IPS-NIHi7 (cell line): ENCODE measurements at regions not wholly inside any gene's neighbourhood (a gene's known extent, or its start where the extent isn't known, plus 50 kb on each side); places are given as distances from the start of the nearest gene placed in this dataset.

Experiments
- DNase-seq: peaks from one replicate; pipeline ENCODE4 v3.0.0; 2012; ENCODE audit warnings: mixed read lengths; ENCODE audit errors: extremely low spot score

DNA sequence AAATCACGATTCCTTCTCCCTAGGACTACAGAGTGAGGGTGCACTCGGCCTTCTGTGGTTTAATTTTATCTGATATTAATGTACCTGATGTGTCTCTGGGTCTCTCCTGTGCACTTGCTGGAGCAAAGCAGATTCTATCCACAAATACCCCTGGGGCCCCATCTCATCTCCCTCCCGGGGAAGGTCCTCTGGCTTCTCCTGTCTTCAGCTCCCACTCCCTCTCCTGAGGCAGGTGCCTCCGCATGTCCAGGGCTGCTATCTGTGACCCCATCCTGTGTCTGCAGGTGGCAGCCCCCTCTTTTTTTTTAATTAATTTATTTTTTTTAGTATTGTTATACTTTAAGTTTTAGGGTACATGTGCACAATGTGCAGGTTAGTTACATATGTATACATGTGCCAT is 558.7 kb downstream of the BRD1 start:
- DNase-seq: no peak

DNA sequence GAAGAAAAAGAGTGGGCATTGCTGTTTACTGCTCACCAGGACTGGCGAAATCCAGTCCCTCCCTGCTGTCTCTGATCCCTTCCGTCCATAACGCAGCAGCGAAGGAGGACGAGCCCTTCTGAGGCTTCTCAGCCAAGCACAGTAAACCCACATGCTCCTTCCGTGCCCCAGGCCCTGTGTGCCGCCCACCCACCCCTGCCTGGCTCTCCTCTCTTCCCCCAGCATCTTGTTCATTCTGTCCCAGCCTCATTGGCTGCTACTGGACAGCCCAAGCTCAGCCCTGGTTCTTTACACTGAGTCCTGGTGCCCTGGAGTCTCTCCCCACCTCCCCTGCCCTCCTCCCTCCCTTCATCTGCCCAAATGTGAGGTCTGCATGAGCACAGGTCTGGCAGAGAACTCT is 559.7 kb downstream of the BRD1 start:
- DNase-seq: no peak

DNA sequence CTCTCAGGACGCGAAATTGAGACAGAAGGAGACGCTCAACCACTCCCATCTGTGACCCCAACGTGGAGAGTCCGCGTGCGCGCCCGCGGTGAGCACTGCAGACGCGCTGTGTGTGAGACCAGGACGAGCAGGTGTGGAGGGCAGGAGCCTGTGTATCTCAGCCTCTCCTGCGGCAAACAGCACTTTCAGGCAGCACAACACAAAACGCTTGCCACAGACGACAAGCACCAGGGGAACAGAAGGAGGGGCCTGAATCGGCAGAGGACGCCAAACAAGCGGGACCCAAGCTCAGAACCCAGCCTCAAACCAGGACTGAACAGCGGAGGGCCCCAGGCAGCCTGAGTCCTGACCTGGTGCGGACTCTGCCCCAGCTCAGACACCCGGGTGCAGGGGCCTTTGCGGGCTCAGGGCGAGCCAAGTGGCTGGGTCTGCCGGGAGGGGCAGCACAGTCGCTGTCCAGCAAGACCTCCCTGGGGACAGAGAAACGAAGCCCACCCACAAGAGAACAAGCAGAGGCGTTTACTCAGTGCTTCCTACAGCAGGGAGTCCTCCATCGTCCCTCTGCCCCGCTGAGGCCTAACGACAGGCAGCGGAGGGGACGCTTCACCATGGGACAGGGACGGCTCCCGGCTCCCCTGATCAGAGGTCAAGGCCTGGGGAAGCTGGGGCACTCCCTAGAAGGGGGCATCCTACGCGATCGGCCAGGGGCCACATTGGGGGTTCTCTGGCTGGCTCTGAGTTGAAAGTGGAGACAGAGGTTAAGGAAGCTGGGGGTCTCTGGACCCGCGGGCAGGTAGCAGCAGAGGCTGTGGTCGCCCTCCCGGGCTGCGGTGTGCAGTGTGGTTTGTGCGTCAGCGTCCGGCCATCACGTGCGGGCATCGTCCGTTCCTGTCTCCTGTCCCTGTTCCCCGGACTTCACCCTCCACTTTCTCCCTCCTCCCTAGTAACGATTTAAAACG is 560.8 kb downstream of the BRD1 start:
- peak; percentile 48 for DNase-seq

DNA sequence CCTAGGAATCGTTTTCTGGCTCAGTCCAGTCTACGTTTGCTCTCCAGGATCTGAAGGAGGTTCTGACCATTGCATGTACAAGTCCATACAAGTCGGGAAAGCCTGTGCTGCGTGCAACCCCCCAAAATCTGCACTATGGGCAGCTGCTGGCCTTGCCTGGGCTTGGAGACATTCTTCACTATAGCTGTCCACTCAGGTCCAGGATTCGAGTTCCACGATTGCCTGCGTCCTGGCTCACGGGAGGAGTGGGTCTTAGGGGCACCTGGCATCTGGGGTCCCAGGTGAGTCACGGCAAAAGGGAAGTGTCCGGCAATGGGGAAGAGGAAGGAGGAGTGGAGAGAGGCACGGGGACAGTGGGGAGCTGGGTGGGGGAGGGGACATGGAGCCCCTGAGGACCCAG is 563.0 kb downstream of the BRD1 start:
- no peak for DNase-seq

DNA sequence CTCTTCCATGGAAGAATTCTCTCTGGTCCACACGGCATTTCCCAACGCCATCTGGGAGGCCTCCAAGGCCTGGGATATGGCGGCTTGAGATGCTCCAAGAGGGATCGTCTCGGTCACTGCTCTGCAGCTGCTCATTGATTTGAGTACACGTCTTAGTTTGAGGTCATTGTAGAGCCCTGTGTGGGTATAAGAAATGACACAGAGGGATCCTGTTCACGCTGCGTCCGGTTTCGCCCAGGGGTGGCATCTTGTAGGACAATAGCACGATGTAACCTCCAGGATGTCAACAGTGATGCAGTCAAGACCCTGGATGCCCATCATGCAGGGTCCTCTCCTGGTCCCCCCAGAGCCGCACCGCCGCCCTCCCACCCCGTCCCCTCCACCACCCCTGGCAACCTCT is 564.6 kb downstream of the BRD1 start:
- no peak for DNase-seq

DNA sequence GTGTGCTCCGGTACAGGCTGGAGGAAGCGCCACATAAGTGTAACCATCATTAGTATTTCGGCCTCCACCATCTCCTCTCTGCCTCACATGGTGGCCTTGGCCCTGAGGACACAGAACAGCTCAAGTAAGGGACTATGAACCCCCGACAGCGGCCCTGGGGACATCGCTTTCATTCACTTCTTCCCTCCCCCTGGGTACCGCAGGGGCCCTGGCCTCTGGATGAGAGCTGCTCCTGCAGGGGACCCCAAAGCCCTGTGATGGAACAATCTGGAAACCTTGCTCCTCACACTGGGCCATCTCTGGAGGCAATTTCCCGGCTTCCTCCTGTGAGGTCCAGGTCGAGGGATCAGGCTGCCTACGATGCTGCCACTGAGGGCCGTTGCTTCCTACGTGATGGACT is 565.5 kb downstream of the BRD1 start:
- no peak for DNase-seq

DNA sequence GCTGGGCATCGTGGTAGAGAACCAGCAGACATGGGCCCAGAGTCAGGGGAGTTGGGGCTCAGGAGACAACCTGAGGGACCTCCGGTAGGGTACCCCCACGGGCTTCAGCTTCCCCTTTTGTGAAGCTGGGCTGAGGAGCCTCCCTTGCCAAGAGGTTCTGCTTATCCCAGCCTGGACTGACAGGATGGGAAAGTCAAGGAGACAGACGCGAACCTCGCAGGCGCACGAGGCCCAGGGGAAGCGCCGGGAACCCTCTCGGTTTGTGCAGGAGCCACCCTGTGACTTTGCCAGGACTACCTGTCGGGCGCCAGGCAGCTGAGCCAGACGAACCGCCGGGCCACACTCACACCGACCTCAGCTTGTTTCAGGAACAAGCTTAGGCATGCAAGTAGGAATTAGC is 566.1 kb downstream of the BRD1 start:
- no peak for DNase-seq

DNA sequence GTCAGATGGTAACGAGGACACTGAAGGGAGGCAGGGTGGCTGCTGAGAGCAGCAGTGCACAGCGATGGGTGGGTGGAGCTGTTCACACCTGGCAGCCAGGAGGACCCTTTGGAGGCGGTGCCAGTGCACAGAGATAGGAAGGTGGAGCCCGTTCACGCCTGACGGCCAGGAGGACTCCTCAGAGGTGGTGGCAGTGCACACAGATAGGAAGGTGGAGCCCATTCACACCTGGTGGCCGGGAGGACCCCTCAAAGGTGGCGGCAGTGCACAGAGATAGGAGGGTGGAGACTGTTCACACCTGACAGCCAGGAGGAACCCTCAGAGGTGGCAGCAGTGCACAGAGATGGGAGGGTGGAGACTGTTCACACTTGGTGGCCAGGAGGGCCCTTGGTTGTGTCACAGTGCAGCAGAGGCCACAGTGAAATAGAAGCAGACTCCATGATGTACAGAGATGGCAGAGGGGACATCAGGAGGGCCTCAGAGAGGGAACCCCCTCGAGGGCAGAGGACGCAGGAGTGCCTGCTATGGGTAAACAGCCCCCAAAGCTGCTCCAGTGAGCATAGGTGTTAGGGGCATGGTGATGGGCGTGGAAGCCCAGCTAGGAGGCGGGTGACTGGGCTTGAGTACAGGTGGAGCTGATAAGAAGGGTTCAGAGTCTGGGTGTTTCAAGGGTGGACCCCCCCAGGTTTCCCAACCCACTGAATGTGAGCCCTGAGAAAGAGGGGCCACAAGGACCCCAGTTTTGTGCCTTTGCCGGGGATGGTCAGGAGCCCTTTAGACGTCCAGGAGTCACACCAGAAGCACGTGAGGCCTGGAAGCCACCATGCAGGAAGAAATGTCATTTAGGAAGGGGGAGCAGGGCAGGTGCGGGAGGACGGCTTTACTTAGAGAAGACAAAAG is 566.7 kb downstream of the BRD1 start:
- DNase-seq: no peak

DNA sequence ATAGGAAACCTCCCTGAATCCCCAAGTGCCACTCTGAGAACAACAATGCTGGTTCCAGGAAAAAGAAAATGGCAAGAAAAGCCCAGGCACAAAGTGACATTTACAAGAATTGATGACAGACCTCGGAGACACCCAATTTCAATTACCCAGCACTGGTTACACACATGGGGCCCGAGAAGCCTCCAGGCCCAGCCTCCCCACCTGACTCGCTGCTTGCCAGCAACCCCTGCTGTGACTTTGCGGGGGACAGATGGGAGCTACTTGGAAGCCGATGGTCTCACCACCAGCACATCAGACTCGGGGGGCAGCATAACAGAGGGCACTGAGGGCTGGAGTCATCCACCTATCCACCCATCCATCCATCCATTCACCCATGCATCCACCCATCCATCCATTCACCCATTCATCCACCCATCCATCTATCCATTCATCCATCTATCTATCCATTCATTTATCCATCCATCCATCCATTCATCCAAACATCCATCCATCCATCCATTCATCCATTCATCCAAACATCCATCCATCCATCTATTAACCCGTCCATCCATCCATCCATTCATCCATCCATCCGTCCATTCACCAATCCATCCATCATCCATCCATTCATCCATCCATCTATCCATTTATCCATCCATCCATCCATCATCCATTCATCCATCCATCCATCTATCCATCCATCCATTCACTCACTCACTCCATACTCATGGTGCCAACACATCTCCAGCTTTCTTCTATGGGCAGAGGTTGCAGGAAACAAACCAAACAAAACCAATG is 567.6 kb downstream of the BRD1 start:
- no peak for DNase-seq

DNA sequence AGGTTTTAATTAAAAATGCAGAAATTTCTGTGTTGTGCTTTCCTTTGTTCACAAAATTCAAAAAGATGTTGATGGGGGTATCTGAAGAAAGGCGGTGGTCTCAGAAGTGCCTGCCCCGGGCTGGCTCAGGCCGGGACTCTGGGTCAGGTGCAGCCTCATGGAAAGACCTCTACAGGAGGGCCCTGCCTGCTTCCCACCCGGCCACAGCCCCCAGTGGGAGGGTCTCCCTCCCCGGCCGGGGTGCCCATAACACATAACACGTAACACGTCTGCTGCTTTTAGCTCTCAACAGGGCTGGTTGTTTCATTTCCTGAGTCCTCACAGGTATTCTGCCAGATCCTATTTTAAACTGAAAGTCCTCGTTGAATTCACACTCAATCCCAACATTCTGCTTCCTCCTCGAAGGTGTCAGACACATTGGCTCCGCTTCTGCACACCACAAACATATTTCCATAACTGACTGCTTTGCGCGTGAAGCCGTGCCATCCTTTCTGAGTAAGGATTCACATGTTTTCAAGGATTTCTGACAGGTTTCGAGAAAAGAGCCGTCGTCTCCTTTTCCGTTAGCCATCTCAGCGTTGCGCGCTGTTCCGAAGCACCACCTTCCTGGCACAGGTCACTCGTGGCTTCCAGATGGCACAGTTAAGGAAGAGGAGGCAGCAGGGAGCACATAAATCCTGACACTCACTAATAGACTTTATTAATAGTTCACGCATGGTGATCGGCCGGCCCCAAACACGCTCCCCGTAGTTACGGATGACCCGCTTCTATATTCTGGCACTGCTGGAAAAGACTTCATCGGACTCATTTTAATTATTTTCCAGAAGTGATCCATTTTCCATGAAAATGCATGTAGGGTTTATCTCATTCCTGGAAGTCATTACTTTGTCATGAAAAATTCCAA is 569.3 kb downstream of the BRD1 start:
- DNase-seq: no peak

DNA sequence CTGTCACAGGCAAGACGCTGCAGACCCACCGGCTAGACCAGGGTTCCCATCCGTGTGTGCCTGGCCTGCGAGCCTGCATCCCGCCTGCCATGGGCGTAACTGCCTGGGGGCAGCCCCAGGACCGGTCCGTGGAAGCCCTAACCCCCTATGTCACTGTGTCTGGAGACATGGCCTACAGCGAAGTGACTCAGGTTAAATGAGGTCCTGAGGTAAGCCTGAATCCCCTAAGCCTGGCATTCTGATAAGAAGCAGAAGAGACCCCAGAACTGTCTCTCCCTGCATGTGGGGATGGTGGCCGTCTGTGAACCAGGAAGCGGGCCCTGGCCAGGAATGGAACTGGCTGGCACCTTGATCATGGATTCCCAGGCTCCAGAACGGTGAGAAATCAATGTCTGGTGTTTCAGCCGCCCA is 570.1 kb downstream of the BRD1 start:
- no peak for DNase-seq

DNA sequence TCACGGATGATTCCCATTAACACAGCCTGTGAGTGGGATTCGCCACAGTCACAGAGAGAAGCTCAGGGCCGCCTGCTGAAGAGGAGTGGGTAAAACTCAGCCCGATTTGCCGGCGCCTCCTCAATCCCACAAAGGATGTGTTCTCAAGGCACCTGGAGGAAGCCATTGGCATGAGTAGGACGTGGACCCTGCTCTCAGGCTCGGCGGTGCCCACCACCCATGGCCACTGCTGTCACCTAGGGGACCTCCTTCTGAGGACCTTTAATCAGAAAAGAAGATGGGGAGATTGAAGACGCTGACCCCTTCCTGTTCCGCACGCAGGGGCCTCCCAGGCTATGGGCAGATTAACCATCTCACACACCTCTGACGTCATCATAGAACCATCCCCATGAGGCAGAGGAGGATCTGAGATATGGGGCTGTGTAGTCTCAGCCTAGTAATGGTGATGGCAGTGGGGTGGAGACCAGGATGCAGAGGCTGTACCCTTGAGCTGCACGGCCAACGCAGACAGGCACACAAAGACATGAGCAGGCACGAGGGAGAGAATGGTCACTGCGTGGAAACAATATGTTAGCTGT is 571.8 kb downstream of the BRD1 start:
- no peak for DNase-seq

DNA sequence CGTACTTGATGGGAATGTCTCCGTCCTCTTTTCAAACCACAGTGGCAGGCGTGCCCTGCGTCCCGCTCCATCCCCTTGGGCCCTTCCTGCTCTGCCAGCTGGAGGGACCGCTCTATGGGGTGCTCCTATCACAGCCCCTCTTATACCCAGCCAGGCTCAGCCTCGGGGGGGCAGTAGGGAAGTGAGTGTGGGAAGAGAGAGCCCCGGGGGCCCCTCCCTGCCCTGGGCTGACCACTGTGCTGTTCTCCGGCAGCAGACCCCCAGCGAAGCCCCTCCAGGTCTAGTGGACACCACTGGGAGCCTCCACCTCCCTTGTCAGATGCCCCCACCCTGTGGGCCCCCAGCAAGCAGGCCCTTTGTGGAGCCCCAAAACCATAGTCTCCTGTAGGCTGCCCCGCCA is 572.5 kb downstream of the BRD1 start:
- DNase-seq: no peak

DNA sequence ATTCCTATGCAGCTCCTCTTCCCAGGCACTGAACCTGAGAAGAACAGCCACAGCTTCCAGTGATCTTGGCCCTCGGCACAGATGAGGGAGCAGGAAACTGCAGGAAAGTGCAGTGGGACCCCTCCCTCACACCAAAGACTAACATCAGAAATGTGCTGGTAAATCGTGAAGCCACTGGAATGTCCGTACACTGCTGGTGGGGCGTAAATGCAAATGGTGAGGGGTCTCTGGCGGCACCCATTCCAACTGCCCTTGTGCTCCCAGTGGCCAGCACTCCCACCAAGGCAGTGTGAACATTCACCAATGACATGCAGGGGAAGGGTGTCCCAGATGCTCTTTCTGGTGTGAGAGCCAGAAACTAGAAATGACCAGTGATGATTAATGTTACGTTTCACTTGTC is 574.0 kb downstream of the BRD1 start:
- DNase-seq: no peak

DNA sequence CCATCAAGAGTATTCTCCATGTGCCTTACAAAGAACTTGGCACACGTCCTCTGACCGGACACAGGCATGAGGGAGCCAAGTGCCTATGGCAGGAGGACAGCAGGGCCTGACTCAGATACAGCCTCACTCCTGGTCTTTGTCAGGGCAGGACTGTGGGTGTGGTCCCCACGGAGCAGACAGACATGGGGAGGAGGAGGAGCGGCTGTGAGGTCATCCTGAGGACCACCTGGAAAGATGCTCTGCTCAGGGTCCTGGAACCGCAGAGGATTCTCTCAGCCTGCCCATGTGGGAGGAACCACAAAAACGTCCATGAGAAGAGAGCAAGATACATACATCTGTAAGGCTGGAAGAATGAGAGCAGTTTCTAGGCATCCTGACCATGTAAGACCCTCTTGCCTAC is 576.3 kb downstream of the BRD1 start:
- DNase-seq: no peak

DNA sequence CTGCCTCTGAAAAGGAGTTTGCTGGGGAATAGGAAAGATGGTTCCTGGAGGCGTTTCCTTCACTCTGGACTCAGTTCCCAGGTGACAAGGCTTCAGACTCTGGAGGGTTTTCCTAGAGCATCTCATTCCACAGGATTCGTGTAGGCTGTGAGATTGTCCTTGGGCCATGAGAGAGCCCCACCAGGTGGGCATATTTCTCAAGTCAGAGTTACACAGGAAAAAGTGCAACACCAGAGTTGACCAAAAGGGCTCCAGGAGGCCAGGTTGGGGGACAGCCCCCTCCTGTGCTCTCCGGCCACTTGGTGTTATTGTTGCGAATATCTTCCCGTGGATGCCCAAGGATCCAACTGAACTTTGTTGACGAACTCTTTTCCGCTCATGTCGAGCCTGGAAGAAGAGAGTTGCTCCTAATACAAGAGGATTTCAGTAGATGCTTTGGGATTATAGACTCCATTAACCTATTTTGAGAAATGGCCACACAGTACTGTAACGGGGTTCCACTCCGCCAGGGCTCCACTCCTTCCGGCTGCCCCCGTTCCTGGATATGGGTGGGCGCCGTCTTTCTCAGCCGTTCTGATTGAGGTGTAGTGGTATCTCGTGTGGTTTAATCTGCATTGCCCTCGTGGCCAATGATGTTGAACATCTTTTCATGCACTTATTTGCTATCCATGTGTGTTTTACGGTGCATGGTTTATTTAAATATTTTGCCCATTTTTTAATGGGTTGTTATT is 580.3 kb downstream of the BRD1 start:
- no peak for DNase-seq

DNA sequence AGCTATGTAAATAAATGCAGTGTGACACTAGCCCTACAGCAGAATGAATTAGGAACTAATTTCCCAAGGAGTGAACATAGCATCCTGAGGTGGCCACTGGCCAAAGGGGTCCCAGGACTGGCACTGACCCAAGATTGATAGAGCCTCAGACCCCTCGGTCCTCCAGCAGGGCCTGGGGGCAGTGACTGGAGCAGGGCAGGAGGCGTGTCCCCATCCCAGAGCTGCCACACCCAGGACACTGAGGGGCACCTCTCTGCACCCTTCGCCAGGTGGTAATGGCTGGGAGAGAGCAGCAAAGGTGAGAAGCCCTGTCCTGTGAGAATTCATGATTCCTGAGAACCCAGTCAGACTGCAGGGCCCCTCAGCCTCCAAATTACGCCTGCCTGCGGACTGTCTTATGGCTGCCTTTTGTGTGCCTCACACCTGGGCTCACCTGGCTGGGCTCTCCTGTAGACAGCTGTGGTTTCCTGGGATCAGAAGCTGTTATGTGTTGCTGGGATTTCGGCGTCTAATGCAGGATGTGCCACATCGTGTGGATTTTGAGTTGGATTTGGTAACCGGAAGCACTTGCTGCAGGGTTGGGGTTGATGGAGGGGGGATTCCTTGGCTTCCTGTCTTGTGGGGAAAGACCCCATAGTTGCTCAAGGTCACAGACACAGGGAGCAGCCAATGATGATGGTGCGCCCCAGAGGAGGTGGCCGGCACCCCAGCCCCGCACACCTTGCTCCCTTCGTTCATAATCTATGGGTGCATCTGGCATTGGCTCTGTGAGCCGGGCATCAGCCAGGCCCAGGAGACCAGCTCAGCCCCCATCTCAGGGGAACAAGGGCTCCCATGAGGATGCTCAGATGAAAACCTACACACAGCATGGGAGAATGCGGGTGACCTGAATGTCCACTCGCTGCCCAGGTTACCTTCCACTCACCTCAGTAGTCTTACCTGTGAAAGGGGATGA is 582.9 kb downstream of the BRD1 start:
- no peak for DNase-seq

DNA sequence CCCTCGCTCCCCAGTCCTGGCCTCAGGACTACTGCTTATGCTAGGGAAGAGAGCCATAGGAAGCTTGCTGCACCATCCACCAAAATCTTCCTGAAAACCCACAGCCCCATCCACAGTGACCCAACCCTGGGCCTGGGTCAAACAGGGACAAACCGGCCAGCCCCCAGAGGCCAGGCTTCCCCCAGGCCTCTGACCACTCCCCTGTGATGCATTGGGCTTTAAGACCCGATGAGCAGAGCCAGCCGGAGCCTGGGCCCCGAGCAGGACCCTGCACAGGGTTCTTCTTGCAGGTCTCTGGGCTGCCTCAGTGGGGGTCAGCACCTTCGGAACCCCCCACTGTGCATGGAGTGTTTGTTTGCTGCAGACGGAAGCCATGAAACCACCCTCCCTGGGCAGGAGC is 583.7 kb downstream of the BRD1 start:
- DNase-seq: no peak

DNA sequence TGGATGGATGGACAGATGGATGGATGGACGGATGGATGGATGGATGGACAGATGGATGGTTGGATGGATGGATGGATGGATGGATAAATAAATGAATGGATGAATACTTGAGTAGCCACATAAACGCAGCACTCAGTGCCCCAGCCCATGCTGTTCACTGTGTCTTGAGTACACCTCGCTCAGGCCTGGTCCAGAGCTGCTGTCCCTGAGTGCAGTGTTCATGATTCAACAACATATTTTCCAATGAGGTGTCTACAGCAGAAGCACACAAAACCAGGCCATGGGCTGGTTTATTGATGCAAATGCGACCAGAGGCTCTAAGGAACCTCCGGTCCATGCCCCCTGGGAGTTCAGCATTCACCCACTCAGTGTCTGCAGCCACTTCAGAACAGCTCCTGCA is 584.3 kb downstream of the BRD1 start:
- no peak for DNase-seq
